ENCODE measurements at regions not wholly inside any gene's neighbourhood (a gene's known extent, or its start where the extent isn't known, plus 50 kb on each side); places are given as distances from the start of the nearest gene placed in this dataset.

- TF ChIP-seq, protein P1, sequence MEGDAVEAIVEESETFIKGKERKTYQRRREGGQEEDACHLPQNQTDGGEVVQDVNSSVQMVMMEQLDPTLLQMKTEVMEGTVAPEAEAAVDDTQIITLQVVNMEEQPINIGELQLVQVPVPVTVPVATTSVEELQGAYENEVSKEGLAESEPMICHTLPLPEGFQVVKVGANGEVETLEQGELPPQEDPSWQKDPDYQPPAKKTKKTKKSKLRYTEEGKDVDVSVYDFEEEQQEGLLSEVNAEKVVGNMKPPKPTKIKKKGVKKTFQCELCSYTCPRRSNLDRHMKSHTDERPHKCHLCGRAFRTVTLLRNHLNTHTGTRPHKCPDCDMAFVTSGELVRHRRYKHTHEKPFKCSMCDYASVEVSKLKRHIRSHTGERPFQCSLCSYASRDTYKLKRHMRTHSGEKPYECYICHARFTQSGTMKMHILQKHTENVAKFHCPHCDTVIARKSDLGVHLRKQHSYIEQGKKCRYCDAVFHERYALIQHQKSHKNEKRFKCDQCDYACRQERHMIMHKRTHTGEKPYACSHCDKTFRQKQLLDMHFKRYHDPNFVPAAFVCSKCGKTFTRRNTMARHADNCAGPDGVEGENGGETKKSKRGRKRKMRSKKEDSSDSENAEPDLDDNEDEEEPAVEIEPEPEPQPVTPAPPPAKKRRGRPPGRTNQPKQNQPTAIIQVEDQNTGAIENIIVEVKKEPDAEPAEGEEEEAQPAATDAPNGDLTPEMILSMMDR (IDR thresholded peaks at IDR 0.05): no peak
- TF ChIP-seq POLR2A (IDR thresholded peaks at IDR 0.05): no peak
These were observed 106.6 kb upstream of the IRX6 start for GRCh38 chr16:55217392-55217791.

Measured in Peyer's patch (tissue), 4 donors.